Skeletal muscle tissue (tissue), 3 donors: ENCODE measurements at regions not wholly inside any gene's neighbourhood (a gene's known extent, or its start where the extent isn't known, plus 50 kb on each side); places are given as distances from the start of the nearest gene placed in this dataset.
"Not testable (repeated sequence)": the region's sequence is repeated elsewhere in the genome, so short reads cannot be mapped to it uniquely, and the experiment has no call there.

Experiments
- H3K27ac ChIP-seq: one replicate; pipeline ENCODE4 v1.7.0; 2013; ENCODE audit warnings: mild to moderate bottlenecking, low read depth, low read length, inconsistent platforms
- H3K27me3 ChIP-seq, 3 donors: one replicate each; pipeline ENCODE4 v1.7.0; 2013; ENCODE audit warnings: low read length in 3 of 3; ENCODE audit not compliant: control insufficient read depth in 3 of 3, insufficient read depth in 3 of 3
- H3K36me3 ChIP-seq, 3 donors: one replicate each; pipeline ENCODE4 v1.7.0; 2013; ENCODE audit warnings: low read length in 3 of 3; ENCODE audit not compliant: control insufficient read depth in 3 of 3, insufficient read depth in 3 of 3
- H3K4me1 ChIP-seq, 3 donors: one replicate each; pipeline ENCODE4 v1.7.0; 2013; ENCODE audit warnings: low read length in 3 of 3, mild to moderate bottlenecking in 3 of 3; ENCODE audit not compliant: control insufficient read depth in 3 of 3, insufficient read depth in 3 of 3
- H3K4me3 ChIP-seq, 3 donors: one replicate each; pipeline ENCODE4 v1.7.0; 2013; ENCODE audit warnings: low read length in 3 of 3
- H3K9ac ChIP-seq, 3 donors: one replicate each; pipeline ENCODE4 v1.7.0; 2013; ENCODE audit warnings: low read length in 3 of 3, mild to moderate bottlenecking in 3 of 3, moderate library complexity in 2 of 3, low read depth in 1 of 3
- H3K9me3 ChIP-seq, 3 donors: one replicate each; pipeline ENCODE4 v1.7.0; 2013; ENCODE audit warnings: low read length in 3 of 3; ENCODE audit not compliant: control insufficient read depth in 3 of 3
- donor health status: Osteomylitis.

DNA sequence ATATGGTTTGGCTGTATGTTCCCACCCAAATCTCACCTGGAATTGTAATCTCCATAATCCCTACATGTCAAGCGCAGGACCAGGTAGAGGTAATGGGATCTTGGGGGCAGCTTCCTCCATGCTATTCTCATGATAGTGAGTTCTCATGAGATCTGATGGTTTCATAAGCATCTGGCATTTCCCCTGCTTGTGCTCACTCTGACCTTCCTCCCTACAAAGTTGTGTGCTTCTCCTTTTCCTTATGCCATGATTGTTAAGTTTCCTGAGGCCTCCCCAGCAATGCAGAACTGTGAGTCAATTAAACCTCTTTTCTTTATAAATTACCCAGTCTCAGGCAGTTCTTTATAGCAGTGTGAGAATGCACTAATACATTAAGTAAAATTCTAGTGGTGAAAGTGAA, 138.3 kb upstream of the THUMPD2 start:
- not testable (repeated sequence) for H3K4me1 ChIP-seq, H3K4me3 ChIP-seq, H3K9ac ChIP-seq, H3K9me3 ChIP-seq, H3K36me3 ChIP-seq, H3K27me3 ChIP-seq, H3K27ac ChIP-seq

GRCh38 chr2:39914949-39915348, 135.9 kb upstream of the THUMPD2 start:
- H3K9ac ChIP-seq: no peak overlapping the region
- no peak overlapping the region for H3K27ac ChIP-seq
- H3K9me3 ChIP-seq: no peaks in the 10 kb centered on the region
- H3K27me3 ChIP-seq: no peaks in the 10 kb centered on the region
- no peak overlapping the region for H3K4me3 ChIP-seq
- H3K36me3 ChIP-seq: no peaks in the 10 kb centered on the region
- no peaks in the 10 kb centered on the region for H3K4me1 ChIP-seq

GRCh38 chr2:39913648-39914461, 134.8 kb upstream of the THUMPD2 start:
- H3K9me3 ChIP-seq: no peaks in the 10 kb centered on the region

DNA sequence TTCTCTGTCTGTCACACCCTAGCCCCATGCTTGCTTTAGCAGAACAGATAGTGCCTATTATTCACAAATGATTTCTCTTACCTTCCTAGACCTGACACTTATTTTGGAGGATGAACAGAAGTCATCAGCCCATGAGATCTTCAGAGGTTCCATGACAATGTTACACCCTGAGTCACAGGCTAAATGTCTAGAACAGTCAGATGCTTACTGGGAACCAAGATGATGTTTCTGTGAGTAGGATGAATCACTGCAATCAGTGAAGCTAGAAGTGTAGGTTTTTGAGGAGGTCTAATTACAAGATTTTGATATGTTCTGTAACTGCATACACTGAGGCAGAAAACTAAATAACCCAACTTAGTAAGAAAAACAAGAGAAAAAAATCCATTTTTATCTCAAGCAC, 123.0 kb upstream of the THUMPD2 start:
- no peaks in the 10 kb centered on the region for H3K9me3 ChIP-seq
- no peak overlapping the region for H3K4me3 ChIP-seq
- no peaks in the 10 kb centered on the region for H3K4me1 ChIP-seq
- H3K27me3 ChIP-seq: no peaks in the 10 kb centered on the region
- no peaks in the 10 kb centered on the region for H3K36me3 ChIP-seq
- no peak overlapping the region for H3K9ac ChIP-seq
- H3K27ac ChIP-seq: no peak overlapping the region

More at GRCh38 chr2:39913648-39914461, 134.8 kb upstream of the THUMPD2 start:
- H3K27me3 ChIP-seq: no peaks in the 10 kb centered on the region
- no peaks in the 10 kb centered on the region for H3K36me3 ChIP-seq
- H3K4me3 ChIP-seq: no peak overlapping the region
- no peak overlapping the region for H3K9ac ChIP-seq
- no peaks in the 10 kb centered on the region for H3K4me1 ChIP-seq
- H3K27ac ChIP-seq: no peak overlapping the region

GRCh38 chr2:39898934-39899333, 119.9 kb upstream of the THUMPD2 start:
- no peaks in the 10 kb centered on the region for H3K9me3 ChIP-seq
- H3K9ac ChIP-seq: no peak overlapping the region
- no peak overlapping the region for H3K4me3 ChIP-seq
- no peaks in the 10 kb centered on the region for H3K36me3 ChIP-seq
- H3K27ac ChIP-seq: no peak overlapping the region
- H3K4me1 ChIP-seq: no peaks in the 10 kb centered on the region
- H3K27me3 ChIP-seq: no peaks in the 10 kb centered on the region

GRCh38 chr2:39897273-39897672, 118.2 kb upstream of the THUMPD2 start:
- Histone ChIP-seq H3K4me3 (no peak overlapping the region), H3K36me3 (no peaks in the 10 kb centered on the region), H3K27me3 (no peaks in the 10 kb centered on the region), H3K9ac (no peak overlapping the region), H3K9me3 (no peaks in the 10 kb centered on the region), H3K27ac (no peak overlapping the region), H3K4me1 (no peaks in the 10 kb centered on the region)

GRCh38 chr2:39894082-39894481, 115.0 kb upstream of the THUMPD2 start:
- Histone ChIP-seq H3K27me3 (no peaks in the 10 kb centered on the region), H3K9ac (no peak overlapping the region), H3K4me1 (no peaks in the 10 kb centered on the region), H3K27ac (no peak overlapping the region), H3K9me3 (no peaks in the 10 kb centered on the region), H3K36me3 (no peaks in the 10 kb centered on the region), H3K4me3 (no peak overlapping the region)

DNA sequence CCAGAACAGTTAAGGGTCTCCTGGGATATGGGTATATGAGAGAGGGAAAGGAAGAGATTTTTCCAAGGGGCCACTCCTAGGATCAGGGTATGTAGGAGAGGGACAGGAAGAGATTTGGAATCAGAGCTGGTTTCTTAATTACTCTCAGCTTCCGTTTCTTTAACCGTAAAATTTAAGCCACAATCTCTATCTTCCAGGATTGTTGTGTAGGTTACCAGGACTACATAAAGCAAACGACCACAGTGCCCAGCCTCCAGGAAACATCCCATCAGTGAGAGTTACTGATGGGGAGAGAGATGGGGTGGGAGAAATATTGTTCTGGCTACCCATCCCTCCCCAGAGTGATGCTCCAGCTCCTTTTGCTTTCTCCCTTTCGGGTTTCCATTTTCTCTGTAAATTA, 114.6 kb upstream of the THUMPD2 start:
- no peak overlapping the region for H3K9ac ChIP-seq
- no peaks in the 10 kb centered on the region for H3K27me3 ChIP-seq
- H3K27ac ChIP-seq: no peak overlapping the region
- no peaks in the 10 kb centered on the region for H3K36me3 ChIP-seq
- no peaks in the 10 kb centered on the region for H3K4me1 ChIP-seq
- no peak overlapping the region for H3K4me3 ChIP-seq
- H3K9me3 ChIP-seq: no peaks in the 10 kb centered on the region

GRCh38 chr2:39881948-39882347, 102.9 kb upstream of the THUMPD2 start:
- H3K4me1 ChIP-seq: no peaks in the 10 kb centered on the region
- H3K9me3 ChIP-seq: no peaks in the 10 kb centered on the region
- H3K27ac ChIP-seq: no peak overlapping the region
- H3K9ac ChIP-seq: no peak overlapping the region
- no peak overlapping the region for H3K4me3 ChIP-seq
- no peaks in the 10 kb centered on the region for H3K27me3 ChIP-seq
- H3K36me3 ChIP-seq: no peaks in the 10 kb centered on the region

DNA sequence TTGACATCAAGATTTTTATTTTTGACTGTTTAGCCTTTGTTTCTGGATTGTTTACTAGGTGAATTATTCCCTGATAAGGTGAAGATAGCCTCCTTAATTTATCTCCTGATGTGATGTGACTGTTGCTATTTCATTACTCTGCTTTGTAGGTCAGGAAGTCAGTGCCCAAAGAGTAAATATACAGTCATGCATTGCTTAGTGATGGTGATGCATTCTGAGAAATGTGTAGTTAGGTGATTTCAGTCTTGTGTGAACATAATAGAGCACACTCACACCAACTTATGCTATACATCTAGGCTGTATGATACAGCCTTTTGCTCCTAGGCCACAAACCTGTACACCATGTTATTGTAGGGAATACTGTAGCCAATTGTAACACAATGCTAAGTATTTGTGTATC, 102.4 kb upstream of the THUMPD2 start:
- no peak overlapping the region for H3K4me3 ChIP-seq
- H3K27ac ChIP-seq: no peak overlapping the region
- no peaks in the 10 kb centered on the region for H3K36me3 ChIP-seq
- H3K9ac ChIP-seq: no peak overlapping the region
- H3K4me1 ChIP-seq: no peaks in the 10 kb centered on the region
- no peaks in the 10 kb centered on the region for H3K27me3 ChIP-seq
- no peaks in the 10 kb centered on the region for H3K9me3 ChIP-seq
